ENCODE measurements at regions not wholly inside any gene's neighbourhood (a gene's known extent, or its start where the extent isn't known, plus 50 kb on each side); places are given as distances from the start of the nearest gene placed in this dataset.

DNA sequence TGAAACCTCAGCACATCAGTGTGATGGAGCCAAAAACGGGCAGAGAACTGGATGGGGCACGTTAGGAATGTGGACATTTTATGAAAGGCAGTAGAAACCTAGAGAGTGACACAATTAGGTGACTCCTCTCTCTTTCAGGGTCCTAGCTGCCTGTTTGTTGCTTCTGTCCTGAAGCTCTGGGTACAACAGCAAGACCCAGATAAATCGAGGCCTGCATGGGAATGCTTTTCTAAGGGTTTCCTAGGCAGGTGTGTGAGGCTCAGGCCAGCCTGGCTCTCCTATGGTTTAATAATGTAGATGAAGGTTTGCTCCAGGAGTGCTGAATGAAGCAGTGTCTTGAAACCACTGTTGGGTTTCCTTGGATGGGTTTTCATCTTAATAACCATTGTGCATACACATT is 517.1 kb upstream of the RAB6C start:
- H3K27me3 ChIP-seq, result no peaks in the 10 kb centered on the region
- WGBS, 2 donors (ENCODE audit: low coverage in 1 of 2), result 76 to 90% methylated on average over 2 of the region's 3 CpGs
- H3K4me1 ChIP-seq, result no peaks in the 10 kb centered on the region
- no peaks in the 10 kb centered on the region for H3K9me3 ChIP-seq
- ATAC-seq, result no peak
- no peak overlapping the region for H3K27ac ChIP-seq
- H3K36me3 ChIP-seq, result no peaks in the 10 kb centered on the region
- TF ChIP-seq EP300 (IDR thresholded peaks at IDR 0.05), result no peak
- TF ChIP-seq, protein P1, sequence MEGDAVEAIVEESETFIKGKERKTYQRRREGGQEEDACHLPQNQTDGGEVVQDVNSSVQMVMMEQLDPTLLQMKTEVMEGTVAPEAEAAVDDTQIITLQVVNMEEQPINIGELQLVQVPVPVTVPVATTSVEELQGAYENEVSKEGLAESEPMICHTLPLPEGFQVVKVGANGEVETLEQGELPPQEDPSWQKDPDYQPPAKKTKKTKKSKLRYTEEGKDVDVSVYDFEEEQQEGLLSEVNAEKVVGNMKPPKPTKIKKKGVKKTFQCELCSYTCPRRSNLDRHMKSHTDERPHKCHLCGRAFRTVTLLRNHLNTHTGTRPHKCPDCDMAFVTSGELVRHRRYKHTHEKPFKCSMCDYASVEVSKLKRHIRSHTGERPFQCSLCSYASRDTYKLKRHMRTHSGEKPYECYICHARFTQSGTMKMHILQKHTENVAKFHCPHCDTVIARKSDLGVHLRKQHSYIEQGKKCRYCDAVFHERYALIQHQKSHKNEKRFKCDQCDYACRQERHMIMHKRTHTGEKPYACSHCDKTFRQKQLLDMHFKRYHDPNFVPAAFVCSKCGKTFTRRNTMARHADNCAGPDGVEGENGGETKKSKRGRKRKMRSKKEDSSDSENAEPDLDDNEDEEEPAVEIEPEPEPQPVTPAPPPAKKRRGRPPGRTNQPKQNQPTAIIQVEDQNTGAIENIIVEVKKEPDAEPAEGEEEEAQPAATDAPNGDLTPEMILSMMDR (IDR thresholded peaks at IDR 0.05), result no peak
- no peak for TF ChIP-seq POLR2AphosphoS5 (IDR thresholded peaks at IDR 0.05)
- no peak for TF ChIP-seq POLR2A (IDR thresholded peaks at IDR 0.05)
- no peak overlapping the region for H3K4me3 ChIP-seq

DNA sequence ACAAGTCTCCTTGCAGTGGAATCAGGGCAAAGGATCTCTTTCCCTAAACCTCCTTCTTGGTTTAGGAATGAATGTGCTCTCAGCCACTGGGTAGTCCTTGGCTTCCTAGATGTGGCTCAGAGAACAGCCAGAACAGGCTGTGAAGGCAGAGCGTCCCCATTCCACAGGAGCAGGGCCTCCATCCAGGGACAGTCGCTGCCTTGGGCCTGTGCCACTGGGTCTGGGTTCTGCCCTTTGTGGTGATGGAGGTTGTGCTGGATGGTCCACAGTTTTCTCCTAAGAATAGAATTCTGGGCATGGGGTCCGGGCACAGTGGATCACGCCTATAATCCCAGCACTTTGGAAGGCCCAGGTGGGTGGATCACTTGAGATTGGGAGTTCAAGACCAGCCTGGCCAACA is 516.5 kb upstream of the RAB6C start:
- H3K9me3 ChIP-seq, result no peaks in the 10 kb centered on the region
- no peak for TF ChIP-seq POLR2AphosphoS5 (IDR thresholded peaks at IDR 0.05)
- TF ChIP-seq, protein P1 (IDR thresholded peaks at IDR 0.05), result no peak
- no peak for TF ChIP-seq EP300 (IDR thresholded peaks at IDR 0.05)
- TF ChIP-seq POLR2A (IDR thresholded peaks at IDR 0.05), result no peak
- ATAC-seq, result no peak
- WGBS, 2 donors (ENCODE audit: low coverage in 1 of 2), result 80% methylated on average over 2 of the region's 4 CpGs; no CpG with 5 or more reads in 1 of the 2 donors
- H3K36me3 ChIP-seq, result no peaks in the 10 kb centered on the region
- no peaks in the 10 kb centered on the region for H3K4me1 ChIP-seq
- H3K27ac ChIP-seq, result no peak overlapping the region
- no peak overlapping the region for H3K4me3 ChIP-seq
- no peaks in the 10 kb centered on the region for H3K27me3 ChIP-seq

DNA sequence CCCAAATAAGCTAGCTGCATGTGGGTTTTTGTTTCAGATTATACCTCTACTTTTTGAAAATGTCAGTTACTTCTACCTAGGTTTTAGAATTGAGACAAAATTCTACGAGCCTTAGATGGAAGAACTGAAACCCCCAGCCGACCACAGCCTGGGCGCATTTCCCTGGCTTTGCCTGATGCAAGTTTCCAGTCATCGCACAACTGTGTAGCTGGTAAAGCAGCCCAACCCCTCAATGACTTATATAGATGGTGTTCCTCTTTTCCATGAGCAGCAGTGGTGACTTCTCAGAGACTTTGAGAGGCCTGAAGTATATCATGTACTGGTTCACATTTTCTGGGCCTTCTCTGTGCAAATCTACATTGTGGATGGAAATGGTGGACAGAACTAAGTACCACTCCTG is 515.4 kb upstream of the RAB6C start:
- TF ChIP-seq EP300 (IDR thresholded peaks at IDR 0.05), result no peak
- TF ChIP-seq, protein P1 (IDR thresholded peaks at IDR 0.05), result no peak
- no peak for TF ChIP-seq POLR2A (IDR thresholded peaks at IDR 0.05)
- TF ChIP-seq POLR2AphosphoS5 (IDR thresholded peaks at IDR 0.05), result no peak
- H3K27me3 ChIP-seq, result no peaks in the 10 kb centered on the region
- H3K4me1 ChIP-seq, result no peaks in the 10 kb centered on the region
- no peak for ATAC-seq
- H3K36me3 ChIP-seq, result no peaks in the 10 kb centered on the region
- WGBS, 2 donors (ENCODE audit: low coverage in 1 of 2), result 91 to 95% methylated on average over 3 to 4 of the region's 4 CpGs
- H3K4me3 ChIP-seq, result no peak overlapping the region
- no peak overlapping the region for H3K27ac ChIP-seq
- no peaks in the 10 kb centered on the region for H3K9me3 ChIP-seq

DNA sequence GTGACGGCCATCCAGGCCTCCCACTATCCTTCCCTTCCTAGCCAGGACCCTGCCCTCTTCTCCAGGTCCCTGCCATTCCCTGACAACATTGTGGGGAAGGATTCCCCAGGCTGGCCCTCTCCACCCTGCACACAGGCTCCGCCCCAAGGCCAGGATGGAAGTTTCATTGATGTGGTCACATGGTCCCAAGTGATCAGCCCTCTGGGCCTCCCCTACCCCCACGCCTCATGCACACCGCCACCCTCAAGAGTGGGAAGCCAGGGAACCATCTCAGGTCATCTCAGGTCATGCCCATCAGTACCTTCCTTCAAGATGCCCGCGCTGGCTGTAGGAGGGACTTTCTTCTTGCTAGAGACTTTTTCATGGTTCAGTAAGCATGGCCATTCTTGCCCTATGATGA is 514.8 kb upstream of the RAB6C start:
- no peak overlapping the region for H3K27ac ChIP-seq
- no peaks in the 10 kb centered on the region for H3K36me3 ChIP-seq
- no peak overlapping the region for H3K4me3 ChIP-seq
- ATAC-seq, result no peak
- H3K4me1 ChIP-seq, result no peaks in the 10 kb centered on the region
- TF ChIP-seq, protein P1 (IDR thresholded peaks at IDR 0.05), result no peak
- TF ChIP-seq POLR2A (IDR thresholded peaks at IDR 0.05) (no peak), EP300 (IDR thresholded peaks at IDR 0.05) (no peak), POLR2AphosphoS5 (IDR thresholded peaks at IDR 0.05) (no peak)
- WGBS, 2 donors (ENCODE audit: low coverage in 1 of 2), result 90 to 93% methylated on average over 4 to 6 of the region's 6 CpGs
- no peaks in the 10 kb centered on the region for H3K9me3 ChIP-seq
- H3K27me3 ChIP-seq, result no peaks in the 10 kb centered on the region

DNA sequence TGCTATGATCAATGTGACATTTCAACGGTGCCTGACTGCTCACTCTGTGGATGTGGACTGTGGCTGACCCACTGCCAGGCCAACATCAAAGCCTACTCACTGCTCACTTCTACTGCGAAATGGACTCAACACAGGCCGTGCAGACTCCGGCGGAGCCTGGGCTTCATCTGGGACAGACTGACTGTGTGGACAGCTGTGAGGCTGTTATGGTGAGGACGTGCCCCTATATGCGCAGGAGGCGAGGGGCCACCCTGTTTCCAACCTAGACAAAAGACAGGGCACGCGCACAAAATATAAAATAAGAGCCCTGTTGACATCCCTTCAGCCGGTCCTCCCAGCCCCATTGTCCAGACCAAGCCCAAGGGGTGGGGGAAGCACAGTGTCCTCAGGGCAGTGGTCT is 514.4 kb upstream of the RAB6C start:
- TF ChIP-seq, protein P1 (IDR thresholded peaks at IDR 0.05), result no peak
- TF ChIP-seq POLR2AphosphoS5 (IDR thresholded peaks at IDR 0.05) (no peak), POLR2A (IDR thresholded peaks at IDR 0.05) (no peak), EP300 (IDR thresholded peaks at IDR 0.05) (no peak)
- Histone ChIP-seq H3K4me3 (no peak overlapping the region), H3K4me1 (no peaks in the 10 kb centered on the region), H3K9me3 (no peaks in the 10 kb centered on the region), H3K36me3 (no peaks in the 10 kb centered on the region), H3K27ac (no peak overlapping the region), H3K27me3 (no peaks in the 10 kb centered on the region)
- WGBS, 2 donors (ENCODE audit: low coverage in 1 of 2), result 78 to 96% methylated on average over 4 of the region's 11 CpGs
- ATAC-seq, result no peak

Data from gastroesophageal sphincter (tissue), 4 donors.